ENCODE measurements at regions not wholly inside any gene's neighbourhood (a gene's known extent, or its start where the extent isn't known, plus 50 kb on each side); places are given as distances from the start of the nearest gene placed in this dataset.

DNA sequence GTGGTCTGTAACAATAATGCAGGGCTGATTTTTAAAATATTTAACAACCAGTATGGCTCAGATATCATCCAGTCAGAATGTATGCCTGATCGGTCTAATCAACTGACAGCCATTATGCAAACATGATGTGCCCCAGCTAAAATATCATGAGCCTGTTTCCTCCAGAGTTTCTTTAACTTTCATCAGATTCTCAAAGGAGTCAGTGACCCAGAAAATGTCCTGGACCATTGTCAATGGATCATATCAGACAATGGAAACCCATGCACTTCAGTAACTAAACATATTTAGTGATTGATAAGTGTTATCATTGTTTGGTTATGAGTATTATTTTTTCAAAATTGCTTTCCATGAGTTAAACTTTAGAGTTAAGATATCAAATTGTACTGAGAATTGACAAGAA lies 173.5 kb downstream of the LMBRD1 start:
- Mint-ChIP-seq H3K36me3 (ENCODE audit: low read depth) (no peaks in the 10 kb centered on the region), H3K9me3 (no peaks in the 10 kb centered on the region), H3K4me3 (no peak overlapping the region), H3K27ac (no peak overlapping the region), H3K4me1 (ENCODE audit: low read depth) (no peaks in the 10 kb centered on the region), H3K27me3 (peaks cover 11% of the 10 kb centered on the region)
- ChIA-PET CTCF (no interaction called here), POLR2A (no interaction called here)
- intact Hi-C loops (cut with micrococcal nuclease), result no loop called here
- ATAC-seq (no peak), DNase-seq (no peak)
- TF ChIP-seq, protein P1, sequence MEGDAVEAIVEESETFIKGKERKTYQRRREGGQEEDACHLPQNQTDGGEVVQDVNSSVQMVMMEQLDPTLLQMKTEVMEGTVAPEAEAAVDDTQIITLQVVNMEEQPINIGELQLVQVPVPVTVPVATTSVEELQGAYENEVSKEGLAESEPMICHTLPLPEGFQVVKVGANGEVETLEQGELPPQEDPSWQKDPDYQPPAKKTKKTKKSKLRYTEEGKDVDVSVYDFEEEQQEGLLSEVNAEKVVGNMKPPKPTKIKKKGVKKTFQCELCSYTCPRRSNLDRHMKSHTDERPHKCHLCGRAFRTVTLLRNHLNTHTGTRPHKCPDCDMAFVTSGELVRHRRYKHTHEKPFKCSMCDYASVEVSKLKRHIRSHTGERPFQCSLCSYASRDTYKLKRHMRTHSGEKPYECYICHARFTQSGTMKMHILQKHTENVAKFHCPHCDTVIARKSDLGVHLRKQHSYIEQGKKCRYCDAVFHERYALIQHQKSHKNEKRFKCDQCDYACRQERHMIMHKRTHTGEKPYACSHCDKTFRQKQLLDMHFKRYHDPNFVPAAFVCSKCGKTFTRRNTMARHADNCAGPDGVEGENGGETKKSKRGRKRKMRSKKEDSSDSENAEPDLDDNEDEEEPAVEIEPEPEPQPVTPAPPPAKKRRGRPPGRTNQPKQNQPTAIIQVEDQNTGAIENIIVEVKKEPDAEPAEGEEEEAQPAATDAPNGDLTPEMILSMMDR (IDR thresholded peaks at IDR 0.05), result no peak

DNA sequence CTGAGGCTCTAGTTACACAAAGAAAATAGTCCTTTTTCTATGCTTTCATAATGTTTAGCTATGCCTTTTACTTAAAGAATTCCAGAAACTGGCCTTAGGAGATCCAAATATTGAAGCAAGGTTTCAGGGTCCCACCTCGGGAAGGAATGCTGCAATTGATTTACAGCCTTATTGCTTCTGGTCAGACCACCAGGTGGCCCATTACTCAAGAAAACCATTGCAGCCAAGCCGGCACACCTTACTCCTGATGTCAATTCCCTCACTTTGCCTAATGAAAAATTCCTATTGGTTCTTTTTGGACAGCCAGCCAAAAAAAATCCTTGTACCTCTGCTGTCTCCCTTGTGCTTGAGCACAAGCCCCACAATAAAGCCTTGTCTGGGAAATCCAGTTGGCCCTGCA lies 173.9 kb downstream of the LMBRD1 start:
- TF ChIP-seq, protein P1 (IDR thresholded peaks at IDR 0.05), result no peak
- Mint-ChIP-seq H3K36me3 (ENCODE audit: low read depth) (no peaks in the 10 kb centered on the region), H3K27me3 (peaks cover 11% of the 10 kb centered on the region), H3K9me3 (no peaks in the 10 kb centered on the region), H3K27ac (no peak overlapping the region), H3K4me3 (no peak overlapping the region), H3K4me1 (ENCODE audit: low read depth) (no peaks in the 10 kb centered on the region)
- POLR2A ChIA-PET, result no interaction called here
- intact Hi-C loops (cut with micrococcal nuclease), result no loop called here
- DNase-seq, result no peak
- CTCF ChIA-PET, result no interaction called here
- ATAC-seq, result no peak

DNA sequence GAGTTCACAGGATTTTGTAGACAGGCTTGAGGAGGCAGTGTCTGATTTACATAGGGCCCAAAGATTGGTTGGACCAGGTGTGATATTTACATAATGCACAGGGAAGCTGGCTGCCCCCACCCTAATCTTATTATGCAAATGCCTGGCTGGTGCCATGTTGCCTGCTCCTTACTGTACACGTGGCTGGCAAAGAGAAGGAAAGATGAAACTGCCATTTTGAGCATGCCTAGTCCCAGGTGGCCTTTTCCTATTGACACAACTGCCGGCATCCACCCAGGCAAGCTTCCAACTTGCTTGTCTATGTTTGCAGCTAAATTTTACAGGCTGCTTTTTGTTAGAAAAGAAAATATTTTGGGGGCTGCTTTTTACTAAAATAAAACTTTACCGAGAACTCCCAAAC lies 174.6 kb downstream of the LMBRD1 start:
- H3K4me1 Mint-ChIP-seq (ENCODE audit: low read depth), result no peaks in the 10 kb centered on the region
- no peaks in the 10 kb centered on the region for H3K36me3 Mint-ChIP-seq (ENCODE audit: low read depth)
- no peak for ATAC-seq
- no peaks in the 10 kb centered on the region for H3K9me3 Mint-ChIP-seq
- H3K27ac Mint-ChIP-seq, result no peak overlapping the region
- peaks cover 8% of the 10 kb centered on the region for H3K27me3 Mint-ChIP-seq
- TF ChIP-seq, protein P1 (IDR thresholded peaks at IDR 0.05), result no peak
- H3K4me3 Mint-ChIP-seq, result no peak overlapping the region
- CTCF ChIA-PET, result no interaction called here
- intact Hi-C loops (cut with micrococcal nuclease), result no loop called here
- DNase-seq, result no peak
- POLR2A ChIA-PET, result no interaction called here

DNA sequence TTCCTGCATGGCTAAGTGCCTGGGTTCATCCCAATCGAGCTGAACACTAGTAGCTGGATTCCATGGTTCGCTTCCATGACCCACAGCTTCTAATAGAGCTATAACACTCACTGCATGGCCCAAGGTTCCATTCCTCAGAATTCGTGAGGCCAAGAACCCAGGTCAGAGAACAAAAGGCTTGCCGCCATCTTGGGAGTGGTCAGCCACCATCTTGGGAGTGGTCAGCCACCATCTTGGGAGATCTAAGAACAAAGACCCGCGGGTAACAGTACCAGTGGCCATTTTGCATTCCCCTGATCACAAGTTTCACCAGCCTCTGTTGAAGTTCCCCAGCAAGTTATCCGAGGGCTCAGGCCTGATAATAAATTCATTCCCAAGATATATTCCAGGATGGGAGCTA lies 179.6 kb downstream of the LMBRD1 start:
- TF ChIP-seq, protein P1 (IDR thresholded peaks at IDR 0.05), result no peak
- Mint-ChIP-seq H3K4me3 (no peak overlapping the region), H3K27ac (no peak overlapping the region), H3K4me1 (ENCODE audit: low read depth) (no peaks in the 10 kb centered on the region), H3K27me3 (no peaks in the 10 kb centered on the region), H3K36me3 (ENCODE audit: low read depth) (no peaks in the 10 kb centered on the region), H3K9me3 (no peaks in the 10 kb centered on the region)
- ChIA-PET POLR2A (no interaction called here), CTCF (no interaction called here)
- ATAC-seq (no peak), DNase-seq (no peak)
- intact Hi-C loops (cut with micrococcal nuclease), result no loop called here

DNA sequence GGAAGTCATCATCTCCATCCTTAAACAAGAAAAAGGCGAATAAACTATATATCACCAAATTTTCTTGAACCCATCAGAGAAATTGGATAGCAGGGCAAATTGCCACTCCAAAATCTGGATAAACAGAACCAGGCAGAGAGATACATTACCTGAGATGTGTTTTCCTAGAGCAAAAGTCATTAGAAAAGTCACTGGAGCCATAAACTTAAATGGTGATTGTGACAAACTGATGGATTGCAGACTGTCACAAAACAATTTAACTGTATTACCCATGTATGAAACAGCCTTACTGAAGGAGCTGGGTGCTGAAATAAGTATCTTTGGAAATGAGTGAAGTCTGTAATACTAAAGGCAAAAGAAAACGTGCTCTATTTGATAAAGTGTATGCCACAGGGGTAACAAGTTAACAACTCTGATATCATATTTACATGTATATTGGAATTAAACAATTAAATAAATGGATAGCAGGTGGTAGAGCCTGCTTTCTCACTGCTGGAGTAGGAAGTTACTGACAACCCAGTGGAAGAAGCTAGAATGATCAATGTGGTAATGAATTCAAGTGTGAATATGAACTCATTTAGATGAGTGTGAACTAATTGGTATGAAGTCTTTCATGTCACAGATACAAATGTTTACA lies 186.9 kb downstream of the LMBRD1 start:
- Mint-ChIP-seq H3K4me1 (ENCODE audit: low read depth) (no peaks in the 10 kb centered on the region), H3K36me3 (ENCODE audit: low read depth) (no peaks in the 10 kb centered on the region), H3K27me3 (peaks cover 7% of the 10 kb centered on the region), H3K4me3 (no peak overlapping the region), H3K27ac (no peak overlapping the region), H3K9me3 (no peaks in the 10 kb centered on the region)
- ChIA-PET CTCF (no interaction called here), POLR2A (no interaction called here)
- no peak for DNase-seq
- no peak for ATAC-seq
- intact Hi-C loops (cut with micrococcal nuclease), result no loop called here
- TF ChIP-seq, protein P1 (IDR thresholded peaks at IDR 0.05), result no peak

Data from activated CD8-positive, alpha-beta T cell treated with anti-CD3 and anti-CD28 coated beads for 36 hours (primary cell).